AG04450 (cell line): ENCODE measurements at regions not wholly inside any gene's neighbourhood (a gene's known extent, or its start where the extent isn't known, plus 50 kb on each side); places are given as distances from the start of the nearest gene placed in this dataset.

Source experiments
- CTCF ChIA-PET: fragments of 300-600, 350-600 bp; formaldehyde crosslinking; extraction: SDS; loops from one replicate; lab custom pipeline; 2022; ENCODE audit warnings: antibody characterized with exemption, inconsistent platforms; lab: Charles Lee
- POLR2A ChIA-PET: fragments of 350-600 bp; formaldehyde crosslinking; extraction: SDS; loops from one replicate; lab custom pipeline; 2021; ENCODE audit warnings: antibody characterized with exemption, inconsistent platforms; lab: Yijun Ruan, JAX
- DNase-seq: peaks from one replicate; pipeline ENCODE4 v3.0.0-alpha.2; 2011; ENCODE audit warnings: low read depth, low spot score
- H3K27ac ChIP-seq: one replicate; pipeline ENCODE4 v1.5.1; 2012; ENCODE audit warnings: low read depth, low read length, control low read depth
- H3K27me3 ChIP-seq: one replicate; pipeline ENCODE4 v1.6.0; 2012; ENCODE audit warnings: low read length; ENCODE audit not compliant: control insufficient read depth, insufficient read depth
- H3K4me3 ChIP-seq: 2 replicates; pipeline ENCODE4 v1.5.1; 2011; ENCODE audit warnings: mild to moderate bottlenecking, low read depth, low read length, control low read depth
- H3K9me3 ChIP-seq: 2 replicates; pipeline ENCODE4 v1.5.1; 2012; ENCODE audit warnings: low read length; ENCODE audit not compliant: control insufficient read depth, insufficient read depth
- CTCF ChIP-seq: IDR thresholded peaks from 2 replicates; pipeline ENCODE4 v1.5.1; 2011; ENCODE audit warnings: low read depth, low read length, control low read depth, inconsistent platforms

GRCh38 chr2:45166229-45166890 is 157.1 kb upstream of the SIX2 start:
- H3K27me3 ChIP-seq = peaks cover 72% of the 10 kb centered on the region
- CTCF ChIA-PET = interaction anchor here (0.6 kb wide), 1 partner anchor 329 kb away, joined by 6 read pairs; no protein-coding TSS in a partner anchor
- POLR2A ChIA-PET = no interaction called here
- H3K9me3 ChIP-seq = peaks cover 7% of the 10 kb centered on the region
- H3K27ac ChIP-seq = no peak overlapping the region
- no peak for TF ChIP-seq CTCF
- no peak for DNase-seq
- no peak overlapping the region for H3K4me3 ChIP-seq

GRCh38 chr2:45162711-45163110 is 153.5 kb upstream of the SIX2 start:
- POLR2A ChIA-PET = no interaction called here
- H3K27ac ChIP-seq = no peak overlapping the region
- H3K27me3 ChIP-seq = peaks cover 48% of the 10 kb centered on the region
- no peak for DNase-seq
- TF ChIP-seq CTCF = no peak
- no peaks in the 10 kb centered on the region for H3K9me3 ChIP-seq
- CTCF ChIA-PET = no interaction called here
- H3K4me3 ChIP-seq = no peak overlapping the region

GRCh38 chr2:45156605-45157004 is 147.4 kb upstream of the SIX2 start:
- no peak overlapping the region for H3K4me3 ChIP-seq
- ChIA-PET POLR2A (no interaction called here), CTCF (interaction anchor here (0.5 kb wide), 1 partner anchor 363 kb away, joined by 3 read pairs; no protein-coding TSS in a partner anchor)
- no peak for DNase-seq
- no peak for TF ChIP-seq CTCF
- peaks cover 45% of the 10 kb centered on the region for H3K27me3 ChIP-seq
- H3K27ac ChIP-seq = no peak overlapping the region
- no peaks in the 10 kb centered on the region for H3K9me3 ChIP-seq

GRCh38 chr2:45154606-45155155 is 145.4 kb upstream of the SIX2 start:
- CTCF ChIA-PET = no interaction called here
- POLR2A ChIA-PET = no interaction called here
- no peak for TF ChIP-seq CTCF

GRCh38 chr2:45154144-45154543 is 144.9 kb upstream of the SIX2 start:
- Histone ChIP-seq H3K9me3 (peaks cover 12% of the 10 kb centered on the region; the same call in 1 of the 2 replicates), H3K27me3 (peaks cover 59% of the 10 kb centered on the region), H3K4me3 (no peak overlapping the region), H3K27ac (no peak overlapping the region)
- DNase-seq = no peak
- ChIA-PET POLR2A (no interaction called here), CTCF (no interaction called here)
- TF ChIP-seq CTCF = no peak

More at GRCh38 chr2:45154606-45155155, 145.4 kb upstream of the SIX2 start:
- Histone ChIP-seq H3K27ac (no peak overlapping the region), H3K27me3 (peaks cover 61% of the 10 kb centered on the region), H3K4me3 (no peak overlapping the region), H3K9me3 (peaks cover 12% of the 10 kb centered on the region; the same call in 1 of the 2 replicates)
- DNase-seq = no peak
